Mesendoderm (in vitro differentiated cells): ENCODE measurements at regions not wholly inside any gene's neighbourhood (a gene's known extent, or its start where the extent isn't known, plus 50 kb on each side); places are given as distances from the start of the nearest gene placed in this dataset.

ENCODE experiments used
- DNase-seq: peaks from one replicate; pipeline ENCODE4 v3.0.0; 2013
- H2AK5ac ChIP-seq: 2 replicates; pipeline ENCODE4 v1.6.1; 2013; ENCODE audit warnings: low read length, inconsistent platforms
- H2BK120ac ChIP-seq: 2 replicates; pipeline ENCODE4 v1.6.1; 2013; ENCODE audit warnings: low read depth, mild to moderate bottlenecking, low read length, moderate library complexity, mixed read lengths
- H2BK15ac ChIP-seq: replicated peaks from 2 replicates; pipeline ENCODE4 v1.6.1; 2013; ENCODE audit warnings: low read depth, mild to moderate bottlenecking, moderate library complexity
- H2BK5ac ChIP-seq: 2 replicates; pipeline ENCODE4 v1.6.1; 2013; ENCODE audit warnings: low read length, inconsistent platforms
- H3K18ac ChIP-seq: 2 replicates; pipeline ENCODE4 v1.6.1; 2013; ENCODE audit warnings: mild to moderate bottlenecking, low read length, mixed read lengths
- H3K23ac ChIP-seq: one replicate; pipeline ENCODE4 v1.6.1; 2013; ENCODE audit warnings: low read length
- H3K27ac ChIP-seq: 2 replicates; pipeline ENCODE4 v1.5.1; 2013; ENCODE audit warnings: low read depth, mild to moderate bottlenecking, inconsistent platforms, low read length, moderate library complexity
- H3K27me3 ChIP-seq: 2 replicates; pipeline ENCODE4 v1.6.1; 2013; ENCODE audit warnings: low read length, control low read depth, mild to moderate bottlenecking, inconsistent platforms; ENCODE audit not compliant: insufficient read depth, poor library complexity
- H3K36me3 ChIP-seq: 2 replicates; pipeline ENCODE4 v1.6.1; 2013; ENCODE audit warnings: low read length, inconsistent platforms; ENCODE audit not compliant: control insufficient read depth, insufficient read depth
- H3K4ac ChIP-seq: one replicate; pipeline ENCODE4 v1.6.1; 2013; ENCODE audit warnings: low read depth, mild to moderate bottlenecking, low read length, moderate library complexity
- H3K4me1 ChIP-seq: 2 replicates; pipeline ENCODE4 v1.6.1; 2013; ENCODE audit warnings: low read depth, low read length, inconsistent platforms; ENCODE audit not compliant: control insufficient read depth
- H3K4me2 ChIP-seq: 2 replicates; pipeline ENCODE4 v1.6.1; 2013; ENCODE audit warnings: low read length
- H3K4me3 ChIP-seq: 2 replicates; pipeline ENCODE4 v1.5.1; 2013; ENCODE audit warnings: mild to moderate bottlenecking, low read length
- H3K56ac ChIP-seq: one replicate; pipeline ENCODE4 v1.6.1; 2013; ENCODE audit warnings: low read length
- H3K79me1 ChIP-seq: 2 replicates; pipeline ENCODE4 v1.6.1; 2013; ENCODE audit warnings: low read length, inconsistent platforms
- H3K79me2 ChIP-seq: 2 replicates; pipeline ENCODE4 v1.6.1; 2013; ENCODE audit warnings: mild to moderate bottlenecking, low read length; ENCODE audit not compliant: control insufficient read depth, insufficient read depth
- H3K9ac ChIP-seq: 2 replicates; pipeline ENCODE4 v1.6.1; 2013; ENCODE audit warnings: low read length, inconsistent platforms
- H4K5ac ChIP-seq: one replicate; pipeline ENCODE4 v1.6.1; 2013; ENCODE audit warnings: low read length
- H4K8ac ChIP-seq: one replicate; pipeline ENCODE4 v1.6.1; 2013; ENCODE audit warnings: low read depth, mild to moderate bottlenecking, control low read depth, low read length, moderate library complexity
- WGBS: extraction: QIAGEN DNeasy Blood & Tissue Kit; methylation state at CpG from one replicate; pipeline ENCODE4 v1.1.7; 2013; ENCODE audit warnings: low lambda C conversion rate, missing lambda C conversion rate; ENCODE audit not compliant: insufficient coverage; ENCODE audit errors: extremely low coverage; 5-methylcytosine and 5-hydroxymethylcytosine counted together

DNA sequence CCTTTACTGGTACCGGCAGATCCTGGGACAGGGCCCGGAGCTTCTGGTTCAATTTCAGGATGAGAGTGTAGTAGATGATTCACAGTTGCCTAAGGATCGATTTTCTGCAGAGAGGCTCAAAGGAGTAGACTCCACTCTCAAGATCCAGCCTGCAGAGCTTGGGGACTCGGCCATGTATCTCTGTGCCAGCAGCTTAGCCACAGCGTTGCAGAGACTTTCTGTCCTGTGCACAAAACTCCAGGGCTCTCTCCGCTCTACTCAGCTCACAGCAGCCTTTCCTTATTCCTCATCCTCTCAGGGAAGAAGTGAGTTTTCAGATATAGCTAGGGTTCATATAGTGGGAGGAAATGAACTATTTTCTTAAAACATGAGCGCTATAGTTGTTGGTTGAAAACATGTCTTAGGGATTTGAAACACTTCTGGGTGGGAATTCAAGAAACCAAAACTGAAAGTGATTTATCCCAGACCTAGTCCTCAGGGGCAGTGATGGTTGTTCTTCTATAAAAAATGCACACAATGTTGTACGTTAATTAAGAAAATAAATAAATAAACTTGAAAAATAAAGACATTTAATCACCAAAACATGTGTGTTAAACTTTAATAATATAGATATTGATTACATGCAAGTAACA is 150.2 kb upstream of the PRSS58 start:
- H3K23ac ChIP-seq, result no peak overlapping the region
- no peaks in the 10 kb centered on the region for H3K27me3 ChIP-seq
- no peaks in the 10 kb centered on the region for H3K4me1 ChIP-seq
- H4K5ac ChIP-seq, result no peak overlapping the region
- no peaks in the 10 kb centered on the region for H3K79me2 ChIP-seq
- DNase-seq, result no peak
- H3K79me1 ChIP-seq, result no peaks in the 10 kb centered on the region
- H3K56ac ChIP-seq, result no peak overlapping the region
- H3K27ac ChIP-seq, result no peak overlapping the region
- H4K8ac ChIP-seq, result no peak overlapping the region
- H3K4ac ChIP-seq, result no peak overlapping the region
- no peak overlapping the region for H2BK5ac ChIP-seq
- no peak overlapping the region for H3K18ac ChIP-seq
- no peak overlapping the region for H3K9ac ChIP-seq
- H3K4me2 ChIP-seq, result no peak overlapping the region
- H2BK120ac ChIP-seq, result no peak overlapping the region
- H3K36me3 ChIP-seq, result no peaks in the 10 kb centered on the region
- WGBS, result no CpG with 5 or more reads among the region's 8 CpGs
- no peak overlapping the region for H2BK15ac ChIP-seq
- no peak overlapping the region for H3K4me3 ChIP-seq
- H2AK5ac ChIP-seq, result no peak overlapping the region

DNA sequence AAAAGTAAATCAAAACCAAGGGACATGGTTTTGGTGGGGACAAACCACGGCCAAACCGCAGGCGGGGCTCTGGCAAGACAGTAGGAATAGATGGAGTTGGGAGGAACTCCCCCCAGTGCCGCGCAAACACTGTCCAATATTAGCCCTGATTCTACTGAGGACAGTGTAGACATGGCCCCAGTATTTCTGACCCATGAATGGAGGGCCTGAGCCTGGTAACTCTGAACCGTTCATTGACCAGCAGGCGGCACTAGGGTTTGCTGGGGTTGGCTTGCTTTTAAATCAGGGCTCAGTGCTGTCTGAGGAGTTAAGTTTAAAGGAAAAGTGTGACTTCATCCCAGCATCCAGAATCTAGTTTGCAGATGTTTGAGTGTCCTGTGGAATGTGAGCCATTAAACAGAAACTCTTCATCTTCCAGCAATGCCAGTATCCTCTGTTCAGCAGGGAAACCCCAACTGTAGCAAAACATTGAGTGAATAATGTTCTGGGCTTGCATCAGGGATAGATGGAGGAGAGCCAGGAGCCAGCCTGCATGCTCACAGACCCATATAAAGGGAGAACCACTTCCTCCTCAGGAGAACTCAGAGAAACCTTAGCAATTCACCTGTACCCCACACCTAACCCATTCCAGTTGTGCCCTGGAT is 147.4 kb upstream of the PRSS58 start:
- Histone ChIP-seq H3K4me3 (no peak overlapping the region), H2BK5ac (no peak overlapping the region)

DNA sequence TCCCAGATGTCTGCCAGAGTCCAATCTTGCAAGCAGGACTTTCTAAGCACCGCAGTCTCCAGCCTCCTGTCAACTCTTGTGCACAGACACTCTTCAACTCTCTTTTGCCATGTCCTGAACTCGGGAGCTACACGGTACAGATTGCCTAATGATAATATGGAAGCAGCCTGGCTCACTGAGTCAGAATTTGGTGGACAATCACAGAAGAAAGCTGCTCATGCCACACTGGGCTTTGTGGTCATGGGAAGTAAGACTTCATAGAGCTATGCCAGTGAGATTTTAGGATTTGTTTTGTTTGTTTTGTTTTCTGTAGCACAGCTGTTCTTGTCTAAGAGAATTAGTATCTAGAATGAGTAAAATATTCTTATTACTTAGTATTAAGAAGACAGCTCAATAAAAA is 144.1 kb upstream of the PRSS58 start:
- no peak overlapping the region for H3K4ac ChIP-seq
- H3K4me2 ChIP-seq, result no peak overlapping the region
- no peak overlapping the region for H2BK120ac ChIP-seq
- no peak overlapping the region for H3K18ac ChIP-seq
- H2BK15ac ChIP-seq, result no peak overlapping the region
- no peak overlapping the region for H3K4me3 ChIP-seq
- H3K79me2 ChIP-seq, result no peaks in the 10 kb centered on the region
- no peak overlapping the region for H3K23ac ChIP-seq
- no peak overlapping the region for H2AK5ac ChIP-seq
- H3K27me3 ChIP-seq, result no peaks in the 10 kb centered on the region
- H3K9ac ChIP-seq, result no peak overlapping the region
- WGBS, result no CpG with 5 or more reads among the region's 3 CpGs
- H2BK5ac ChIP-seq, result no peak overlapping the region
- no peak overlapping the region for H4K8ac ChIP-seq
- H3K27ac ChIP-seq, result no peak overlapping the region
- no peak overlapping the region for H4K5ac ChIP-seq
- no peak overlapping the region for H3K56ac ChIP-seq
- H3K36me3 ChIP-seq, result no peaks in the 10 kb centered on the region
- no peaks in the 10 kb centered on the region for H3K79me1 ChIP-seq
- DNase-seq, result no peak
- no peaks in the 10 kb centered on the region for H3K4me1 ChIP-seq

More for the DNA sequence above, 147.4 kb upstream of the PRSS58 start:
- no peak overlapping the region for H3K56ac ChIP-seq
- H2AK5ac ChIP-seq, result no peak overlapping the region
- no peak overlapping the region for H2BK120ac ChIP-seq
- H3K9ac ChIP-seq, result no peak overlapping the region
- H3K79me1 ChIP-seq, result no peaks in the 10 kb centered on the region
- no peak overlapping the region for H4K5ac ChIP-seq
- no peak overlapping the region for H2BK15ac ChIP-seq
- H3K18ac ChIP-seq, result no peak overlapping the region
- H3K27me3 ChIP-seq, result no peaks in the 10 kb centered on the region
- no peaks in the 10 kb centered on the region for H3K36me3 ChIP-seq
- DNase-seq, result no peak
- no peak overlapping the region for H3K4me2 ChIP-seq
- H3K79me2 ChIP-seq, result no peaks in the 10 kb centered on the region
- WGBS, result no CpG with 5 or more reads among the region's 7 CpGs
- H3K4me1 ChIP-seq, result no peaks in the 10 kb centered on the region
- H4K8ac ChIP-seq, result no peak overlapping the region
- no peak overlapping the region for H3K23ac ChIP-seq
- H3K4ac ChIP-seq, result no peak overlapping the region
- H3K27ac ChIP-seq, result no peak overlapping the region

DNA sequence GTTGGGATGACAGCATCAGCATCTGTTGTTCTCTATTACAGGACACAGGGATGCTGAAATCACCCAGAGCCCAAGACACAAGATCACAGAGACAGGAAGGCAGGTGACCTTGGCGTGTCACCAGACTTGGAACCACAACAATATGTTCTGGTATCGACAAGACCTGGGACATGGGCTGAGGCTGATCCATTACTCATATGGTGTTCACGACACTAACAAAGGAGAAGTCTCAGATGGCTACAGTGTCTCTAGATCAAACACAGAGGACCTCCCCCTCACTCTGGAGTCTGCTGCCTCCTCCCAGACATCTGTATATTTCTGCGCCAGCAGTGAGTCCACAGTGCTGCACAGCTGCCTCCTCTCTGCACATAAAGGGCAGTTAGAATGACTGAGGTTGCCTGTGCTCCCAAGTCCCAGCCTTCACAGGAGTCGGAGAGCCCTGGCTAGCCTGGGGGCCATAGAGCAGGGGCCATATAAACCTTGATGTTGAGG is 142.2 kb upstream of the PRSS58 start:
- WGBS, result no CpG with 5 or more reads among the region's 5 CpGs
- DNase-seq, result no peak
- no peaks in the 10 kb centered on the region for H3K79me1 ChIP-seq
- no peaks in the 10 kb centered on the region for H3K36me3 ChIP-seq
- H4K5ac ChIP-seq, result no peak overlapping the region
- H3K27ac ChIP-seq, result no peak overlapping the region
- H3K4me2 ChIP-seq, result no peak overlapping the region
- H3K9ac ChIP-seq, result no peak overlapping the region
- no peaks in the 10 kb centered on the region for H3K27me3 ChIP-seq
- no peak overlapping the region for H2BK120ac ChIP-seq
- no peak overlapping the region for H3K4me3 ChIP-seq
- H4K8ac ChIP-seq, result no peak overlapping the region
- no peak overlapping the region for H3K56ac ChIP-seq
- H2BK15ac ChIP-seq, result no peak overlapping the region
- no peak overlapping the region for H2AK5ac ChIP-seq
- H3K79me2 ChIP-seq, result no peaks in the 10 kb centered on the region
- H3K4me1 ChIP-seq, result no peaks in the 10 kb centered on the region
- no peak overlapping the region for H3K4ac ChIP-seq
- H3K23ac ChIP-seq, result no peak overlapping the region
- H2BK5ac ChIP-seq, result no peak overlapping the region
- H3K18ac ChIP-seq, result no peak overlapping the region

DNA sequence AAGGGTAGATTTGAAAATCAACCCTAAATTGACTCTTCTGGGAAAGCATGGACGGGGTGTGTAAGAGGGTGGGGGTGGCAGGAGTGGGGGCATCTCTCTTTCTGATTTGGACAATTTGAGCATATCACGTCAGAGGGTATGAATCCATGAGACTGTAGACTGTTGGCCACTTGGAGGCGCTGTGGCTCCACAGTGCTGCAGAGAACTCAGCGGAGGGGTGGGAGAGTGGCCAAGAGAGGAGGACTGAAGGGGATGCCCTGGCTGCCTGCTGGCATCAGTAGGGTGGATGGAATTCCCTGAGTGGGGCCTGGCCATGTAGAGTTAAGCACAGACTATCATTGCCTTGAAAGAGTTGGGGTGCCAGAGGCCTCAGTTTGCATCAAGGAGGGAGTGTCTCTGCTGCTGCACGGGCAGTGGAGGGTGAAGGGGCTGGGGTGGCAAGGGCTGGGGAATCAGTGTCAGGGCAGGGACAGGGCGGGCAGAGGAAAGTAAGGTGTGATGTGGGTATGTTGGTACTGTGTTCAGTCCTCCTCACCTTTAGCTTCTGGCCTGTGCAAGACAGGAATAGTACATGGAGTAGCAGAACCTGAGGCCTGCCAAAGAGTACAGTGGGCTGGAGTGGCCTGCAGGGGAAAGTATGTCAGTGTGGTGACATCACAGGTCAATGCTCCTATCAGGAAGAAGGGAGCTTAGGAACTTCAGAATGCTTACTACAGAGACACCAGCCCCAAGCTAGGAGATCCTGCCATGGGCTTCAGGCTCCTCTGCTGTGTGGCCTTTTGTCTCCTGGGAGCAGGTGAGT is 133.5 kb upstream of the PRSS58 start:
- Histone ChIP-seq H3K79me1 (no peaks in the 10 kb centered on the region), H3K9ac (no peak overlapping the region), H3K36me3 (no peaks in the 10 kb centered on the region), H4K8ac (no peak overlapping the region), H3K56ac (no peak overlapping the region), H4K5ac (no peak overlapping the region), H2BK5ac (no peak overlapping the region), H3K27ac (no peak overlapping the region), H2BK120ac (no peak overlapping the region), H3K4me3 (no peak overlapping the region), H2AK5ac (no peak overlapping the region), H3K23ac (no peak overlapping the region), H3K4me1 (no peaks in the 10 kb centered on the region), H2BK15ac (no peak overlapping the region), H3K27me3 (no peaks in the 10 kb centered on the region), H3K79me2 (no peaks in the 10 kb centered on the region), H3K4ac (no peak overlapping the region), H3K4me2 (no peak overlapping the region), H3K18ac (no peak overlapping the region)
- peak; percentile 78 for DNase-seq
- no CpG with 5 or more reads among the region's 6 CpGs for WGBS
